Epithelial cell of esophagus (primary cell): ENCODE measurements at regions not wholly inside any gene's neighbourhood (a gene's known extent, or its start where the extent isn't known, plus 50 kb on each side); places are given as distances from the start of the nearest gene placed in this dataset.

ENCODE experiments used
- DNase-seq: peaks from one replicate; pipeline ENCODE4 v3.0.0; 2010; ENCODE audit warnings: low read depth
- H3K4me3 ChIP-seq: 2 replicates; pipeline ENCODE4 v1.5.1; 2011; ENCODE audit warnings: mild to moderate bottlenecking, low read length, control low read depth
- TF ChIP-seq, protein P1 (sequence below): IDR thresholded peaks from 2 replicates; pipeline ENCODE4 v1.5.1; 2011; ENCODE audit warnings: low read depth, mild to moderate bottlenecking, low read length, control low read depth, inconsistent platforms; ENCODE audit not compliant: insufficient read depth; ENCODE audit errors: missing control alignments

DNA sequence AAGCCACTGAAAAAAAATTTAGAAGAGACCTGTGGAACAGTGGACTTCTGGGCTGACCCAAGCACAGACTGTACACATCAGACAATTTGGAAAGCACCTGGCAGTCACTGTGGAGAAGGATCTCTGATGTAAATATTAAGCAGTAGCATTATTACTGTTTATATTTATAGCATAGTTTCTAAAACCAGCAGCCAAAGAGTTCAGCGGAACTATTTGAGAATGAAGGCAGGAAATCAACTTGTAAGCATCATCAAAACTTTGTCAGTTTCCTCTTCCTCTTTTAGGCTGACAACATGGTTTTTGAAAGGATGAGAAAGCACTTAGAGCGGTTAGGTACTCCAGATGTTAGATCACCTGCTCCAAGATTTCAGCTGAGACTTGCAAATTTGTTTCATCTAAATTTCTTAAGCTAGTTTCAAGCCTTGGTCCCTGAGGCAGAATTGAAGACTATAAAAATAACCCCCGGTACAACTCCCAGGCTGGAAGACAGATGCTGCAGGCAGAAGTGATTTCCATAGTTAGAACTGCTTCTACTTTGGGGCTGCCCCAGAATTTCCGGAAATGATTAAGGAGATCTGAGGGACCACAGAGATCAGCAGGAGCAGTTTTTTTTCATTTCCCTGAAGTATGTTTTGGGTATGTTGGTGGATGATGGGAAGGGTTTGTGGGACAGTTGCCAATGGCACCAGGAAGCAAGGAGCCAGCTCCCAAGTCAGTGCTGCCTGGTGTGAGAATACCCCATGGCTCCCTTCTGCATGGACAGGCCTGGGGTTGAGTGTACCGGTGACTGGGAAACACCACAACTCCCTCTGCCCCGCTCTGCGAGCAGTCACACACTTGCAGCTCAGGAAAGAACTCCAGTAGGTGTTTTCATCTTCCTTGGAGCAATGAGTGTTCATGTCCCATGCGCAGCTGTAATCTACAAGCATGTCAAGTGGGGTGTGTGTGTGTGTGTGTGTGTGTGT, 354.5 kb downstream of the NUAK1 start:
- DNase-seq = no peak
- H3K4me3 ChIP-seq = no peak overlapping the region
- TF ChIP-seq, protein P1, sequence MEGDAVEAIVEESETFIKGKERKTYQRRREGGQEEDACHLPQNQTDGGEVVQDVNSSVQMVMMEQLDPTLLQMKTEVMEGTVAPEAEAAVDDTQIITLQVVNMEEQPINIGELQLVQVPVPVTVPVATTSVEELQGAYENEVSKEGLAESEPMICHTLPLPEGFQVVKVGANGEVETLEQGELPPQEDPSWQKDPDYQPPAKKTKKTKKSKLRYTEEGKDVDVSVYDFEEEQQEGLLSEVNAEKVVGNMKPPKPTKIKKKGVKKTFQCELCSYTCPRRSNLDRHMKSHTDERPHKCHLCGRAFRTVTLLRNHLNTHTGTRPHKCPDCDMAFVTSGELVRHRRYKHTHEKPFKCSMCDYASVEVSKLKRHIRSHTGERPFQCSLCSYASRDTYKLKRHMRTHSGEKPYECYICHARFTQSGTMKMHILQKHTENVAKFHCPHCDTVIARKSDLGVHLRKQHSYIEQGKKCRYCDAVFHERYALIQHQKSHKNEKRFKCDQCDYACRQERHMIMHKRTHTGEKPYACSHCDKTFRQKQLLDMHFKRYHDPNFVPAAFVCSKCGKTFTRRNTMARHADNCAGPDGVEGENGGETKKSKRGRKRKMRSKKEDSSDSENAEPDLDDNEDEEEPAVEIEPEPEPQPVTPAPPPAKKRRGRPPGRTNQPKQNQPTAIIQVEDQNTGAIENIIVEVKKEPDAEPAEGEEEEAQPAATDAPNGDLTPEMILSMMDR = no peak

DNA sequence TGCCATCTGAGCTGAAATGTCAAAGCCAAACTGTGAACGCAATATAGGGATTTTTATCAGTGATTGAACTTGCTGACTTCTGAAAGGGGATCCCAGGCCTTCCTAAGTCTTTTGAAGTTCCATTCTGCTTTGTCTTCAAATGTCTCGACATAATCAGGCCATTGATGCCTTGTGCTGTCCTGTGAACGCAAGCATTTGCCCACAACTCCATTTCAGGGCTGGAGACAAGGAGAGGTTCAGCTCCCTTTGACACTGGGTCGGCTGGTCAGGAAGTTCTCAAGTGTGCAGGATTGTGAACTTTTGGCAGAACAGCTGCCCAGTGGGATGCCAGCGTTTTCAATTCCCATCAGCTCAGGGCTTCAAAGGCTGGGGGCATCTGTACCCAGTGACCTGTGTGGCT, 345.3 kb downstream of the NUAK1 start:
- DNase-seq = no peak
- TF ChIP-seq, protein P1 = no peak
- no peak overlapping the region for H3K4me3 ChIP-seq

DNA sequence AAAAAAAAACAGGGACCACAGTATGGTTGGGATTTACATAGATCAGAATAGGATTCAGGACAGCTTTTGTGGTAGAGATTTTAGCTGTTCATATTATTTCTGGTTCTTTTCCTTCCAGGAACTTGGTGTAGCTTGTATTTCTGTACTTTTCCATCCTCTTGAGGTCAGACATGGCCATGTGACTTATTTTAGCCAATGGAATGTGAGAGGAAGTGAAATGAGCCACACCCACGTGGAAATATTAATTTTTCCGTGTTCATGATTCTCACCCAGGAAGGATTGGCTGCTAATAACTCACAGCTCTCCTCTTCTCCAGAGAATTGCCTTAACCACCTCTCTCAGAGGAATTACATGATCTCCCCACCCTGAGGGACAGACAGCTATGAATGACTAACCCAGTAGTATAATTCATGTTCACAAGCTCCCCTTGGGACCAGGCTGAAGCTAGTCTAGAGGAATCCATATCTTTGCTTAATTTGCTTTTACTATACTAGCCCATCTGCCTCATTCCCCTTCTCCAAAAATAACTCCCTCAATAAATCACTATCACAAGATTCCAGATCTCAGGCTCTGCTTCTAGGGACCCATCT, 340.4 kb downstream of the NUAK1 start:
- TF ChIP-seq, protein P1 = no peak
- no peak for DNase-seq
- H3K4me3 ChIP-seq = no peak overlapping the region

DNA sequence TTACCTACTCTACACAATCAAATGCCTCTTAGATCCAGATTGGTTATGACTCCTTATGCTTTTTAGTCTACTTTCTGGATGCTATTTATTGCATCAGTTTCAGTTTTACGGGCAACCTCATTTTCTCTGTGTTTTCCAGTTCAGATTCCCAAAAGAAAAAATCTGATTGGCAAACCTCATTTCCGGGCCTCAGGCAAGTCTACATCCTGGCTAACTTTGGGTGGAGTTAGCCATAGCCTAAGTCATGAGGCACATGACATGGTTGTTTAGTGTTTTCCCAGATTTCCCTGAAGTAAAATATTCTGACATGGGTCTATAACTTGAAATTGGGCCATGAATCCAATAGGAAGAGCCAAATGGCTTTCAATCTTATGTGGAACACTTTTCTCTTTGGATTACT, 339.7 kb downstream of the NUAK1 start:
- DNase-seq = no peak
- no peak overlapping the region for H3K4me3 ChIP-seq
- TF ChIP-seq, protein P1 = no peak

DNA sequence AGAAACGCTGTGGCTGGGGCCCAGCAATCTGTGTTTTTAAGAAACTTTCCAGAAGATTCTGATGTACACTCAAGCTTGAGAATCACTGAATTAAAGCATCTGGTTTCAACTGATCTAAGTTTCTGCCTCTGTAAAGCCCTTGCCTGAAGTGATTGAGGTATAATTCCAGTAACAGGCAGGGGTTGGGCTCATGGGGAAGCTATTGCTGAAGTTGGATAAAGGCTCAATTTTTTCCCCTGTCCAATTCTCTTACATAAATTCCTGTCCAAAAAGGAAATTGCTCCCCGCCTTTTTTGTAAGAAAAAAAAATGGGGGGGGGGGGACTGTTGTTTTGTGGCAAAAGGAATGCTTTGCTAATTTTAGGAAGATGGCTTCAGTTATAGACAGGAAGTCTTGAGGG, 337.4 kb downstream of the NUAK1 start:
- H3K4me3 ChIP-seq = no peak overlapping the region
- TF ChIP-seq, protein P1 = no peak
- DNase-seq = no peak

DNA sequence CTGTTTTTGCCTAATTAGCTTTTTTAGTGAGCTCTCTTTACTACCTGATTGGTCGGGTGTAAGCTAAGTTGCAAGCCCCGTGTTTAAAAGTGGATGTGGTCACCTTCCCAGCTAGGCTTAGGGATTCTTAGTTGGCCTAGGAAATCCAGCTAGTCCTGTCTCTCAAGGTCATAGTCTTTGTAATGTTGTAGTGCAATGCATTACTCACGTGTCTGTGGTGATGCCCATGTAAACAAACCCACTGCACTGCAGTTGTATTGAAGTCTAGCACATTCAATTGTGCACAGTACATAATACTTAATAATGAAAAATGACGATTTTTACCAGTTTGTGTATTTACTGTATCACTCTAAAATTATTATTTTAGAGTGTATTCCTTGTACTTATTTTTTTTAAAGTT, 335.5 kb downstream of the NUAK1 start:
- peak; percentile 62 for DNase-seq
- TF ChIP-seq, protein P1 = no peak

More for the DNA sequence above, 335.5 kb downstream of the NUAK1 start:
- H3K4me3 ChIP-seq = no peak overlapping the region
